Astrocyte of the cerebellum (primary cell): ENCODE measurements at regions not wholly inside any gene's neighbourhood (a gene's known extent, or its start where the extent isn't known, plus 50 kb on each side); places are given as distances from the start of the nearest gene placed in this dataset.
"Not testable (repeated sequence)": the region's sequence is repeated elsewhere in the genome, so short reads cannot be mapped to it uniquely, and the experiment has no call there.

ENCODE experiments used
- DNase-seq: peaks from one replicate; pipeline ENCODE4 v3.0.0-alpha.2; 2011; ENCODE audit warnings: low read depth
- H3K4me3 ChIP-seq: 2 replicates; pipeline ENCODE4 v1.5.1; 2011; ENCODE audit warnings: mild to moderate bottlenecking, low read depth, low read length, moderate library complexity
- in situ Hi-C: cut with HindIII; loops from 2 replicates; pipeline ENCODE4 v1.10.0; 2017; ENCODE audit warnings: low sequenced_read_pairs
- TF ChIP-seq, protein P1 (sequence below): IDR thresholded peaks from 2 replicates; pipeline ENCODE4 v1.5.1; 2012; ENCODE audit warnings: low read length, low read depth, moderate library complexity, mild to moderate bottlenecking; ENCODE audit errors: missing control alignments

DNA sequence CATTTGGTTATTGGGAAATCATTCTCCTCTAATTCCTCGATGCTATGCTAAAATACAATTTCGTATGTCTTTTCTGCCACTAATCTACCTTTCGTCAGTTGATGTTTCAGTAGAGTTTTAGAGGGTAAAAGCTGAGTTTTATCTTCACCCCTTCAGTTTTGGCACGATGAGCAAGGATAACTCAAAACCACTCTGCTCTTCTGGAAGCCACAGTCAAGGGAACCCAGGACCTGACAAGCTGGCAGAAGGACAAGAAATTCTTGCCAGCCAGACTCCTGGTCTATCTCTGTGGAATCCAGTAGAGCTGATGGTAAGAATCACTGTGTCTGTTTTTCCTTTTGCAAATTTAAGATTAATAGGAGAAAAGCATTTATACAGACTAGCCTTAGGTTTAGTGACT is 414.4 kb upstream of the LRRC3B start:
- no peak for DNase-seq
- in situ Hi-C loops, result no loop called here
- TF ChIP-seq, protein P1, sequence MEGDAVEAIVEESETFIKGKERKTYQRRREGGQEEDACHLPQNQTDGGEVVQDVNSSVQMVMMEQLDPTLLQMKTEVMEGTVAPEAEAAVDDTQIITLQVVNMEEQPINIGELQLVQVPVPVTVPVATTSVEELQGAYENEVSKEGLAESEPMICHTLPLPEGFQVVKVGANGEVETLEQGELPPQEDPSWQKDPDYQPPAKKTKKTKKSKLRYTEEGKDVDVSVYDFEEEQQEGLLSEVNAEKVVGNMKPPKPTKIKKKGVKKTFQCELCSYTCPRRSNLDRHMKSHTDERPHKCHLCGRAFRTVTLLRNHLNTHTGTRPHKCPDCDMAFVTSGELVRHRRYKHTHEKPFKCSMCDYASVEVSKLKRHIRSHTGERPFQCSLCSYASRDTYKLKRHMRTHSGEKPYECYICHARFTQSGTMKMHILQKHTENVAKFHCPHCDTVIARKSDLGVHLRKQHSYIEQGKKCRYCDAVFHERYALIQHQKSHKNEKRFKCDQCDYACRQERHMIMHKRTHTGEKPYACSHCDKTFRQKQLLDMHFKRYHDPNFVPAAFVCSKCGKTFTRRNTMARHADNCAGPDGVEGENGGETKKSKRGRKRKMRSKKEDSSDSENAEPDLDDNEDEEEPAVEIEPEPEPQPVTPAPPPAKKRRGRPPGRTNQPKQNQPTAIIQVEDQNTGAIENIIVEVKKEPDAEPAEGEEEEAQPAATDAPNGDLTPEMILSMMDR, result no peak
- H3K4me3 ChIP-seq, result no peak overlapping the region

DNA sequence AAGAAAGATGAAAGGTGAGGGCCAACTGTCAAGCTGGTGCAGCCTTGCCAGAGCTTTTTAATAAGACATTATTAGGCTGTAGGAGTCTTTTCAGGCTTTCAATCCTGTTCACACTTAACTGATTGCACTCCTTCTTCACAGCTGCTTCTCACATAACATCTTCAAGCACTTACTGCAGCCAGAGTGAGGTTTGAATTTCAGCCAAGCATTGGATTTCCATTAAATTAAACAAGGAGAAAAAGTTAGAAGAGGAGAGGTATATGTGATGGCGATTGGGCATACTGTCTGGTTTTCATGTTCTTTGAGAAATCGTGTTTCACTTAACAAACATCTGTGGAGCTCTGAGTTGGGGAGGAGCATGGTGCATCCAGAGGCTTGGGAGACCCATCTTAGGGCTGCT is 392.8 kb upstream of the LRRC3B start:
- in situ Hi-C loops, result no loop called here

DNA sequence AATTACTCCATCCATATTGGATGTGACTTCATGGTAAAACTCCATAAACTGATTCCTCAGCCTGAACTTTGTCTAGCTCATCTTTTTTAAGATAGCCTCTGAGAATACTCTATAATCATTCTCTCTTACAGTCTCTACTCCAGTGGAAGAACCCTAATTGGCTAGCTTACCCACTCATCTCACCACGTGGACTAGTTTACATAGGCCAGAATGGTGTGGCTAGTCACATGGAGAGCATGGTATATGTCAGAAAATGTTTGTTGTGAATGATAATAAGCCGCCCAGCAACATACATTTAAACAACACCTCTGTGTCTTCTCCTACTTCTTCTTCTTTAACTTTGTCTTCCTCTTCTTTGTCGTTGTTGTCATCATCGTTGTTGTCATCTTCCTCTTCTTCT is 389.2 kb upstream of the LRRC3B start:
- TF ChIP-seq, protein P1, result no peak
- no peak overlapping the region for H3K4me3 ChIP-seq
- in situ Hi-C loops, result no loop called here
- no peak for DNase-seq

More for the DNA sequence above, 392.8 kb upstream of the LRRC3B start:
- no peak overlapping the region for H3K4me3 ChIP-seq
- DNase-seq, result no peak
- TF ChIP-seq, protein P1, result no peak

DNA sequence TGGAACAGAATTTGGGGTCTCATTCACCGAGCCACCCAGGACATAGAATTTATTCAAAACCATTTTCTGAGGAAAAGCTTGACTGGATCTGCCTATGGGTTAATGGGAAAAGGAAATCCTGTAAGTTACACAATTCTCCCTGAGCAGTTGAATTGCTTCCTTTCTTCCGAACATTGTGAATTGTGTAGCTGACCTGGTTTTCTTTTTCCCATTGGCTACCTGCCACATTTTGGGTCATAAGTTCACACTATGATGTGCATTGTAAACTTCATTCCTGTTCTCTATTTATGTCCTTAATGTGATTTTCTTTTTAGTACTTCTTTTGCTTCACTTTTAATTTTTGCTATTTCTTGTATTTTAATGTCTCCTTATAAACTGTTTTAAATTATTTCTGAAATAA is 386.0 kb upstream of the LRRC3B start:
- DNase-seq, result no peak
- no peak overlapping the region for H3K4me3 ChIP-seq
- TF ChIP-seq, protein P1, result no peak
- in situ Hi-C loops, result no loop called here

DNA sequence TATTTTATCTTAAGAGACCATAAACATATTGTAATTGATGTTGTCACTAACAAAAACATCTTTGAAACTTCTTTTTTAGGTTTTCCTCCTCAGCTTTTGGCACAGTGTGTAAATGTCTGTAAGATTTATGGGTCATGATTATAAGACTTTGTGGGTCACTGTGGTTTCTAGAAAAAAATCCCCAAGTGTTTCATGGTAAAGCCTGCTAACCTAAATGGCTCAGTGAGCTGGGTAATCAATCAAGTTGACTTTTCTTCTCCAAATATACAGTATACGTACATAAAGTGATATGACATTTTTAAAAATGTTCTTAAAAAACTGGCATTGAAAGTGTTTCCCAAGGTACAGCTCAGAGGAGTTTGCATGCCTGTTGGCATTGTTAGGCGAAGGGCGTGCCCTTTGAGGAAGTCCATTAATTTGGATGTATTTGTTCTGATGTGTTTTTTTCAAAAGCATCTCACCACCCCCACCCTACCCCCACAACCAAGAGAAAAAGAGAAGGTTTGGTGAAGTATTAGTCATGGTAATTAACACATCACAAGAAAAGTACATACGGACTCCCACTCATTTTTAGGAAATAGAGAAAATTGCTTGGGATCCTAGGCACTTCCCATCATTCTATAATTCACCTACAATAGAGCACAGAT is 385.4 kb upstream of the LRRC3B start:
- DNase-seq, result no peak
- H3K4me3 ChIP-seq, result no peak overlapping the region
- TF ChIP-seq, protein P1, result no peak
- in situ Hi-C loops, result no loop called here

DNA sequence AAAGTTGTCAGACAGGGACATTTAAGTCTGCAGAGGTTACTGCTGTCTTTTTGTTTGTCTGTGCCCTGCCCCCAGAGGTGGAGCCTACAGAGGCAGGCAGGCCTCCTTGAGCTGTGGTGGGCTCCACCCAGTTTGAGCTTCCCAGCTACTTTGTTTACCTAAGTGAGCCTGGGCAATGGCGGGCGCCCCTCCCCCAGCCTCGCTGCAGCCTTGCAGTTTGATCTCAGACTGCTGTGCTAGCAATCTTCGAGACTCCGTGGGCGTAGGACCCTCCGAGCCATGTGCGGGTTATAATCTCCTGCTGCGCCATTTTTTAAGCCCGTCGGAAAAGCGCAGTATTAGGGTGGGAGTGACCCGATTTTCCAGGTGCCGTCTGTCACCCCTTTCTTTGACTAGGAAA is 378.0 kb upstream of the LRRC3B start:
- in situ Hi-C loops, DNase-seq, H3K4me3 ChIP-seq: not testable (repeated sequence)

DNA sequence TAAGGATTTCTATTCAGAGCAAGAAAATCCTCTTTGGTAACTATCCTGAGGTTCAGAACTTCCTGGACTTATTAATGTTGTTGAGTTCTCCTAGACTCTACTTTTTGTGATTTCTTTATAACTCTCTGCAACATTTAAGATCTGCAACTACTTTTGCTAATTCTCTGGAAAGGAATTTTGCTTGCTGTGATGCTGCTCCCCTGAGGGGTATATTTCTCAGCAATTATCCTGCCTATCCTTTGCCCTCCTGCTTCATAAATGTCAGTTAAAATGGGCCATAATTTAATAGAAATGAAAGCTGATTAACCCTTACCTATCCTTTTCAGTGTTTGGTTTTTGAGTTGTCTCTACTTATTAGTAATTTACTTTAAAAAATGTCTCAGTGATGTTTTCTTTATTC is 377.3 kb upstream of the LRRC3B start:
- no peak for DNase-seq
- TF ChIP-seq, protein P1, result no peak
- H3K4me3 ChIP-seq, result no peak overlapping the region
- in situ Hi-C loops, result no loop called here
